ENCODE measurements at regions not wholly inside any gene's neighbourhood (a gene's known extent, or its start where the extent isn't known, plus 50 kb on each side); places are given as distances from the start of the nearest gene placed in this dataset.

DNA sequence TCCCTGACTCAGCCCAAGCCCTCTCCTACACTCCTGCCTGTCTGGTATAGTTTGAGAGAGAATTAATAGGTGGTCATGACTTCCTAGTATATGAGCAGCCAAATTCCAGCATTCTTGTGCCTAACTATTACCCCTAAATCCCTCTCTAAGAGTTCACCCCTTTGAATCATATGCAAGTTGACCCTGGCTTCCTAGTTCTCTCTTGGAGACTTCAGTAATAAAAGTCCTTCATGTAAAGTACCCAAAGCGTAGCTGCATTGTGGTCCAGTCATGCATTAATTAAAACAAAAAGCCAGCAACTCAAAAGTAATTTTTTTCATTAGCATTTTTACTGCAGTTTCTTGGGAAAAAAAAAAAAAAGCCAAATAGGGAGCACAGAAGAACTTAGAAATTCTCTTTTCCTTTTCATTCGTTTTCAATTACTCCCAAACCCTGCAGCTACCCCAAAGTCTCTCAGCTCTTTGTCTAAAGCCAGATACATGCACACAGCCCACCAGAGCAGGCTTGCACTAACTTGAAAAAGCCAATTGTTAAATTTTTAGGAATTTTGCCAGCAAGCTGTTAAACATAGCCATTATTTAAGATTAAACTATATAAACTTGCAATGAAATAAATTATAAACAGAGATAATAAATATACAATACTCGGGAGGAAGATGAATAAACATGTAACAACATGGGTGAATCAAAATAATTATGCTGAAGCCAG lies 50.1 kb upstream of the STT3B start:
- no peak for DNase-seq

Data from inflammatory macrophage treated with lipopolysaccharide for 4 hours (primary cell).